ENCODE measurements at regions not wholly inside any gene's neighbourhood (a gene's known extent, or its start where the extent isn't known, plus 50 kb on each side); places are given as distances from the start of the nearest gene placed in this dataset.

- TF ChIP-seq, protein P1, sequence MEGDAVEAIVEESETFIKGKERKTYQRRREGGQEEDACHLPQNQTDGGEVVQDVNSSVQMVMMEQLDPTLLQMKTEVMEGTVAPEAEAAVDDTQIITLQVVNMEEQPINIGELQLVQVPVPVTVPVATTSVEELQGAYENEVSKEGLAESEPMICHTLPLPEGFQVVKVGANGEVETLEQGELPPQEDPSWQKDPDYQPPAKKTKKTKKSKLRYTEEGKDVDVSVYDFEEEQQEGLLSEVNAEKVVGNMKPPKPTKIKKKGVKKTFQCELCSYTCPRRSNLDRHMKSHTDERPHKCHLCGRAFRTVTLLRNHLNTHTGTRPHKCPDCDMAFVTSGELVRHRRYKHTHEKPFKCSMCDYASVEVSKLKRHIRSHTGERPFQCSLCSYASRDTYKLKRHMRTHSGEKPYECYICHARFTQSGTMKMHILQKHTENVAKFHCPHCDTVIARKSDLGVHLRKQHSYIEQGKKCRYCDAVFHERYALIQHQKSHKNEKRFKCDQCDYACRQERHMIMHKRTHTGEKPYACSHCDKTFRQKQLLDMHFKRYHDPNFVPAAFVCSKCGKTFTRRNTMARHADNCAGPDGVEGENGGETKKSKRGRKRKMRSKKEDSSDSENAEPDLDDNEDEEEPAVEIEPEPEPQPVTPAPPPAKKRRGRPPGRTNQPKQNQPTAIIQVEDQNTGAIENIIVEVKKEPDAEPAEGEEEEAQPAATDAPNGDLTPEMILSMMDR (IDR thresholded peaks at IDR 0.05; ENCODE audit: low read depth, low read length), result no peak
- no peak for TF ChIP-seq EZH2phosphoT487 (IDR thresholded peaks at IDR 0.05; ENCODE audit: low read depth)
Measured at GRCh38 chr20:11217326-11218172, 543.8 kb upstream of the JAG1 start.

Measured in OCI-LY3 (cell line).